Upper lobe of left lung (tissue), 4 donors: ENCODE measurements at regions not wholly inside any gene's neighbourhood (a gene's known extent, or its start where the extent isn't known, plus 50 kb on each side); places are given as distances from the start of the nearest gene placed in this dataset.

Source experiments
- CTCF ChIP-seq, 6 experiments: fragments of 450-650 bp in 4 of 6; fragments of 200-600 bp in 2 of 6; sonication (generic) in 2 of 6; IDR thresholded peaks; one replicate each; pipeline ENCODE4 v1.5.1; 2016 to 2019; ENCODE audit warnings: antibody characterized with exemption in 6 of 6
- POLR2A ChIP-seq, 4 donors: fragments of 450-650 bp; IDR thresholded peaks; one replicate each; pipeline ENCODE4 v1.5.1; 2016 to 2017; ENCODE audit warnings: antibody characterized with exemption in 4 of 4, mild to moderate bottlenecking in 2 of 4
- POLR2AphosphoS5 ChIP-seq, 2 donors: sonication (generic); formaldehyde crosslinking; IDR thresholded peaks; one replicate each; pipeline ENCODE4 v1.5.1; 2017; ENCODE audit warnings: antibody characterized with exemption in 2 of 2

GRCh38 chr20:11436113-11436905 is 481.4 kb upstream of the BTBD3 start:
- TF ChIP-seq CTCF (IDR thresholded peaks at IDR 0.05) (no peak), POLR2AphosphoS5 (IDR thresholded peaks at IDR 0.05) (no peak), POLR2A (IDR thresholded peaks at IDR 0.05) (no peak)
